Esophagus muscularis mucosa (tissue), 3 donors: ENCODE measurements at regions not wholly inside any gene's neighbourhood (a gene's known extent, or its start where the extent isn't known, plus 50 kb on each side); places are given as distances from the start of the nearest gene placed in this dataset.

ENCODE experiments used
- POLR2A ChIP-seq: fragments of 450-650 bp; IDR thresholded peaks from one replicate; pipeline ENCODE4 v1.6.1; 2017; ENCODE audit warnings: antibody characterized with exemption, moderate library complexity, mild to moderate bottlenecking, low read depth
- TF ChIP-seq, protein P1 (sequence below), 3 experiments: fragments of 200-600 bp in 2 of 3; fragments of 450-650 bp in 1 of 3; sonication (generic) in 2 of 3; IDR thresholded peaks; one replicate each; pipeline ENCODE4 v1.5.1; 2017 to 2019; ENCODE audit warnings: antibody characterized with exemption in 3 of 3, mild to moderate bottlenecking in 2 of 3, moderate library complexity in 1 of 3

DNA sequence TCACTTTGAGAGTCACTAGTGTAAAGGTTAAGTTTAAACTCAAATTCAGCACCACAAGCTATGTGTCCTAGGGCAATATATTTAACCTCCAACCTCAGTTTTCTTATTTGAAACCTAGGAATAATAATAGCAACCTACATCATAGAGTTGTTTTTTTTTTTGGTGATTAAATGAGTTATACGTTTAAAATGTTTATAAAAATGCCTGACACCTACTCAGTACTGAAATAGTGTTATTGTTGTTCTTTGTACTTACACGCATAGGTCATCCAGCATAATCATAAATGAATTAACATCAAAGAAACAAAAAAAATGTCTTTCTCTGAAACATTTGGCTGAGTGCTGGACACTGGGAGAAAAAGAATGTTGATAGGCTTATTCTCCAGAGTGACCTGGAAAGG lies 266.8 kb upstream of the PRMT6 start:
- TF ChIP-seq, protein P1, sequence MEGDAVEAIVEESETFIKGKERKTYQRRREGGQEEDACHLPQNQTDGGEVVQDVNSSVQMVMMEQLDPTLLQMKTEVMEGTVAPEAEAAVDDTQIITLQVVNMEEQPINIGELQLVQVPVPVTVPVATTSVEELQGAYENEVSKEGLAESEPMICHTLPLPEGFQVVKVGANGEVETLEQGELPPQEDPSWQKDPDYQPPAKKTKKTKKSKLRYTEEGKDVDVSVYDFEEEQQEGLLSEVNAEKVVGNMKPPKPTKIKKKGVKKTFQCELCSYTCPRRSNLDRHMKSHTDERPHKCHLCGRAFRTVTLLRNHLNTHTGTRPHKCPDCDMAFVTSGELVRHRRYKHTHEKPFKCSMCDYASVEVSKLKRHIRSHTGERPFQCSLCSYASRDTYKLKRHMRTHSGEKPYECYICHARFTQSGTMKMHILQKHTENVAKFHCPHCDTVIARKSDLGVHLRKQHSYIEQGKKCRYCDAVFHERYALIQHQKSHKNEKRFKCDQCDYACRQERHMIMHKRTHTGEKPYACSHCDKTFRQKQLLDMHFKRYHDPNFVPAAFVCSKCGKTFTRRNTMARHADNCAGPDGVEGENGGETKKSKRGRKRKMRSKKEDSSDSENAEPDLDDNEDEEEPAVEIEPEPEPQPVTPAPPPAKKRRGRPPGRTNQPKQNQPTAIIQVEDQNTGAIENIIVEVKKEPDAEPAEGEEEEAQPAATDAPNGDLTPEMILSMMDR (IDR thresholded peaks at IDR 0.05): no peak
- no peak for TF ChIP-seq POLR2A
